Occipital lobe (tissue), 1 donor: ENCODE measurements at regions not wholly inside any gene's neighbourhood (a gene's known extent, or its start where the extent isn't known, plus 50 kb on each side); places are given as distances from the start of the nearest gene placed in this dataset.
"Not testable (repeated sequence)": the region's sequence is repeated elsewhere in the genome, so short reads cannot be mapped to it uniquely, and the experiment has no call there.

Experiments
- DNase-seq: peaks from one replicate; lab custom pipeline; 2025; lab: John Stamatoyannopoulos, UW

GRCh38 chr5:162209005-162209605, 141.5 kb downstream of the GABRG2 start:
- no peak for DNase-seq

GRCh38 chr5:162214551-162214950, 147.0 kb downstream of the GABRG2 start:
- no peak for DNase-seq

GRCh38 chr5:162217037-162217436, 149.5 kb downstream of the GABRG2 start:
- DNase-seq = no peak

DNA sequence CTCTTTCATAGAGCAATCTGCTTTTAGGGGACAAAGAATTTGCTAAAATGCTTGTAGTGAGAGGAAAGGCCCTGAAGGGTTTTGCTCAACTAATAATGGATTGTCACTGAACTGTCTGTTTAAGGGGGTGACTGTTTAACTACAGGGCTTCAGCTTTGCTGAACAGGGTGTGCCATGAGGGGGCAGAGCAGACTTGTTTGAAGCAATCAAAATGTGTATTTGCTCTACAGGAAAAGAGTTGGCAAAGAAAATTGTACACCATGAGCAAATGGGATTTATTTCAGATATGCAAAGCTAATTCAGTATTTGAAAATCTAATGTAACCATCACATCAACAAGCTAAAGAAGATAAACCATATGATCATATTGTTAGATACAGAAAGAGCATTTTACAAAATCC, 154.3 kb downstream of the GABRG2 start:
- DNase-seq = no peak

- DNase-seq = no peak
These were observed 159.5 kb downstream of the GABRG2 start for GRCh38 chr5:162227075-162227474.

- DNase-seq = no peak
These were observed 162.8 kb downstream of the GABRG2 start for GRCh38 chr5:162230348-162230747.

- DNase-seq = no peak
These were observed 163.9 kb downstream of the GABRG2 start for GRCh38 chr5:162231522-162231921.

- no peak for DNase-seq
These were observed 173.2 kb downstream of the GABRG2 start for GRCh38 chr5:162240734-162241133.

DNA sequence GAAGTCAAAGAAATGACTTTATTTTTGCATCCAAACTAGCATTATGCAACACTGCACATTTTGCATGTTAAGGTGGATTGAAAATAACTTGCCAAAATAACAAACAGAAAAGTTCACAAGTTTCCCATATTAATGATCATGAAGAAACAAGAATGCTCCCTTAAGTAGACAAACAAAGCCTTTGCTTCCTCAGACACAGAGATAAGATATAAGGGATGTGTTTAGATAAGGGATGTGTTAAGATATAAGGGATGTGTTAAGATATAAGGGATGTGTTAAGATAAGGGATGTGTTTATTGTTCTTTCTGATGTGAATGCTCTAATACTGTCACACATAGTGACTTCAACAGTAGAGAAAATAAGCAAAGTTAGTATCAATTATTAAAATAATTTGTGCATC, 174.8 kb downstream of the GABRG2 start:
- no peak for DNase-seq

DNA sequence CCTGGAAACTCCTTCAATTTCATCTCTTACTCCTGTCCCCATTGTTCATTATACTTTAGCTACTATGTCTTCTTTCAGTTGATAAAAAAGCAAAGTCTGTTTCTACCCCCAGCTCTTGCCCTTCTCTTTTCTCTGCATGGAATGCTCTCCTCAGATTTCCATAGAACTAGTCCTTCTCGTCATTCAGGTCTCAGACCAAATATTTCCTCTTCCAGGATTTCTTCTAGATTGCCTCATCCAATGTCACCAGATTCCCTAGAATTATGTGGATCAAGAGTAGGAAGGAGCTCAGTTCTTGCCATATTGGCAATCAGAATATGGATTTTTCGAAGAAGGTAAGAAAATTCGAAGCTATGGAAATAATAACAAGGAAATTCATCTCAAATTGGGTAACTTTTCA, 176.1 kb downstream of the GABRG2 start:
- DNase-seq = no peak

GRCh38 chr5:162248107-162248713, 180.6 kb downstream of the GABRG2 start:
- DNase-seq = no peak

- no peak for DNase-seq
These were observed 189.1 kb downstream of the GABRG2 start for GRCh38 chr5:162256711-162257110.

DNA sequence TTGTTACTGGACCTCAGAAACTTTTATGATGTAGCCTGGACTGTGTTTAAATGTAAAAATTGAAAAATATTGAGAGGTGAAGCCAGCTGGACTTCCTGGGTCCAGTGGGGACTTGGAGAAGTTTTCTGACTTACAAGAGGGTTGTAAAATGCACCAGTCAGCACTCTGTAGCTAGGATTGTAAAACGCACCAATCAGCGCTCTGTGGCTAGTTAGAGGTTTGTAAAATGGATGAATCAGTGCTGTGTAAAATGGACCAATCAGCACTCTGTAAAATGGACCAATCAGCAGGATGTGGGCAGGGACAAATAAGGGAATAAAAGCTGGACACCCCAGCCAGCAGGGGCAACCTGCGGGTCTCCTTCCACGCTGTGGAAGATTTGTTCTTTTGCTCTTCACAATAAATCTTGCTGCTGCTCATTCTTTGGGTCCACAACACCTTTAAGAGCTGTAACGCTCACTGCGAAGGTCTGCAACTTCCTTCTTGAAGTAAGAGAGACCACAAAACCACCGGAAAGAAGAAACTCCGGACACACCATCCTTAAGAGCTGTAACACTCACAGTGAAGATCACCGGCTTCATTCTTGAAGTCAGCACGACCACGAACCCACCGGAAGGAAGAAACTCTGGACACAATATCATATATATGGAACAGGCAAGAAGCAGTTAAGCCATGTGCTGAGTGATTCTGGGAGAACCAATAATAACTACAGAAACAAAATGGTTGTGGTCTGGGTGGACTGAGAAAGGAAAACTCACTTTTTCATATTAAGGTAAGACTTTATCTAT, 201.3 kb downstream of the GABRG2 start:
- DNase-seq = no peak

- DNase-seq = no peak
These were observed 204.8 kb downstream of the GABRG2 start for GRCh38 chr5:162272417-162272816.

- no peak for DNase-seq
These were observed 207.1 kb downstream of the GABRG2 start for GRCh38 chr5:162274679-162275078.

DNA sequence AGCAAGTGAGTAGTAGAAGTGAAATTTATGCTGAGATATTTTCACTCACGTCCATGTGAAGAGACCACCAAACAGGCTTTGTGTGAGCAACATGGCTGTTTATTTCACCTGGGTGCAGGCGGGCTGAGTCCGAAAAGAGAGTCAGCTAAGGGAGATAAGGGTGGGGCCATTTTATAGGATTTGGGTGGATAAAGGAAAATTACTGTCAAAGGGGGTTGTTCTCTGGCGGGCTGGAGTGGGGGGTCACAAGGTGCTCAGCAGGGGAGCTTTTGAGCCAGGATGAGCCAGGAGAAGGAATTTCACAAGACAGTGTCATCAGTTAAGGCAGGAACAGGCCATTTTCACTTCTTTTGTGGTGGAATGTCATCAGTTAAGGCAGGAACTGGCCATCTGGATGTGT, 207.8 kb downstream of the GABRG2 start:
- DNase-seq = not testable (repeated sequence)

GRCh38 chr5:162282191-162282590, 214.6 kb downstream of the GABRG2 start:
- no peak for DNase-seq

DNA sequence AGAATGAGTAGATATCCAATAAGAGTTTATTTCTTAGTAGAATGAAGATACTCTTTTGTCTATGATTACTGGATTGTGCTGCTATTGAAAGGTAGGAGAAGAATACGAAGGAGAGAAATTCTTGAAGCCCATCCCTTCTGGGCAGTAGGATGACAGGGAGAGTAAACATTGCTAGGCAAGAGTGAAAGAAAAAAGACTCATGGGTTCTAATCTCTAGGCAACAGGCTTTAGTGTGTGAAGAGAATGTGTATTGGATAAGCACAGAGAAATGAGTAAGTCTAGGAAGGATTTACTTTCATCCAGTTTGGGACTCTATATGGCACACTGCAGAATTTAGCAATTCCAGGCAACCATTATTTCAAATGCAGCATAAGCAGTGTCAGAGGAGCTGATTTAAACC, 216.0 kb downstream of the GABRG2 start:
- DNase-seq = no peak

- no peak for DNase-seq
These were observed 221.2 kb downstream of the GABRG2 start for GRCh38 chr5:162288647-162289296.

GRCh38 chr5:162289489-162289888, 221.9 kb downstream of the GABRG2 start:
- no peak for DNase-seq

- DNase-seq = no peak
These were observed 232.2 kb downstream of the GABRG2 start for GRCh38 chr5:162299793-162300192.

- no peak for DNase-seq
These were observed 233.8 kb downstream of the GABRG2 start for GRCh38 chr5:162301356-162301755.
